ACC112 (cell line): ENCODE measurements at regions not wholly inside any gene's neighbourhood (a gene's known extent, or its start where the extent isn't known, plus 50 kb on each side); places are given as distances from the start of the nearest gene placed in this dataset.

Source experiments
- H2AFZ ChIP-seq: fragments of 200-600 bp; sonication (generic); one replicate; pipeline ENCODE4 v1.6.0; 2017; ENCODE audit warnings: antibody characterized with exemption, low read length; ENCODE audit not compliant: unreplicated experiment
- H3K27ac ChIP-seq: fragments of 200-600 bp; sonication (generic); 2 replicates; pipeline ENCODE4 v1.5.1; 2014; ENCODE audit warnings: low read depth, mild to moderate bottlenecking, antibody characterized with exemption, low read length, moderate library complexity
- H3K27me3 ChIP-seq: fragments of 200-600 bp; sonication (generic); 2 replicates; pipeline ENCODE4 v1.6.1; 2014; ENCODE audit warnings: mild to moderate bottlenecking, antibody characterized with exemption, low read length, moderate library complexity, mixed read lengths; ENCODE audit not compliant: insufficient read depth
- H3K36me3 ChIP-seq: fragments of 200-600 bp; sonication (generic); 2 replicates; pipeline ENCODE4 v1.6.1; 2016; ENCODE audit warnings: mild to moderate bottlenecking, antibody characterized with exemption, low read length, moderate library complexity, mixed read lengths; ENCODE audit not compliant: insufficient read depth
- H3K4me1 ChIP-seq: fragments of 200-600 bp; sonication (generic); one replicate; pipeline ENCODE4 v1.6.1; 2016; ENCODE audit warnings: low read length, mixed read lengths; ENCODE audit not compliant: insufficient read depth, unreplicated experiment, control insufficient read depth
- H3K4me3 ChIP-seq: fragments of 200-600 bp; sonication (generic); 2 replicates; pipeline ENCODE4 v1.5.1; 2014; ENCODE audit warnings: mild to moderate bottlenecking, low read depth, low read length
- H3K79me2 ChIP-seq: fragments of 200-600 bp; sonication (generic); one replicate; pipeline ENCODE4 v1.6.0; 2016; ENCODE audit warnings: low read length; ENCODE audit not compliant: control insufficient read depth, unreplicated experiment, insufficient read depth

DNA sequence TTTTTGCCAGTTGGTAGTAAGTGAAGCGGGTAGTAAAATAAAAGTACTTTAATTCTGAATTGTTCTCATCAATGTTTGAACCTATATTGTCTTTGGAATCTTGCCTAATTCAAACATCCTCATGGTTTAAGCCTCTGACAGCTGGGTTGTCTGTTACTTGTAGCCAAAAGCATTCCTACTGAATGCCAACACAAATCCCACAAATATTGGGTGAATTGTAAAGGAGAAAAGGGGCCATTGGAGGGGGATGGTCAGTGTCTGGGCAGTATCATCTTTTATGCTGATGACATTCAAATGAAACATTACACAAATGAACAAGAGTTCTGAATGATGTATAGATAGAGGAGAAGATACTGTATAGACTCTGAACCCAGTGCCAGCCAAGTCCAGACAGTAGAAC lies 309.5 kb downstream of the OSTF1 start:
- no peaks in the 10 kb centered on the region for H3K4me1 ChIP-seq
- H3K4me3 ChIP-seq, result no peak overlapping the region
- H3K27me3 ChIP-seq, result no peaks in the 10 kb centered on the region
- H3K27ac ChIP-seq, result no peak overlapping the region
- H3K79me2 ChIP-seq, result no peaks in the 10 kb centered on the region
- H3K36me3 ChIP-seq, result no peaks in the 10 kb centered on the region
- H2AFZ ChIP-seq, result no peak overlapping the region

DNA sequence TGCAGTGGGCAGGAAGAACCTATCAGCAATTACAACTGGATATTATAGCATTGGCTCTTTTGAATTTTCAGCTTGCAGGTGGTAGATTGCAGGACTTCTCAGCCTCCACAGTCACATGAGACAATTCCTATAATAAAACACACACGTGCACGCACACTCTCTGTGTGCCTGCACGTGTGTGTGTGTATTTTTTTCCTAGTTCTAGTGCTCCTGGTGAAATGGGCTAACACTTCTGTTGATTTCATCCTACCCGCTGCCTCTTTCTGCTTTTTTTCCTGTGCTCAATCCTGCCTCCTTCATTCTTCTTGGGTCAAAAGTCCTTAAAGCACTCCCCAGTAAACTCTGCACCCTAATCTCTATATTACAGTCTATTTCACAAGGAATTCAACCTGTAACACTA lies 320.1 kb downstream of the OSTF1 start:
- no peak overlapping the region for H2AFZ ChIP-seq
- no peaks in the 10 kb centered on the region for H3K4me1 ChIP-seq
- H3K36me3 ChIP-seq, result no peaks in the 10 kb centered on the region
- H3K27me3 ChIP-seq, result no peaks in the 10 kb centered on the region
- H3K79me2 ChIP-seq, result no peaks in the 10 kb centered on the region
- H3K27ac ChIP-seq, result no peak overlapping the region
- H3K4me3 ChIP-seq, result no peak overlapping the region

DNA sequence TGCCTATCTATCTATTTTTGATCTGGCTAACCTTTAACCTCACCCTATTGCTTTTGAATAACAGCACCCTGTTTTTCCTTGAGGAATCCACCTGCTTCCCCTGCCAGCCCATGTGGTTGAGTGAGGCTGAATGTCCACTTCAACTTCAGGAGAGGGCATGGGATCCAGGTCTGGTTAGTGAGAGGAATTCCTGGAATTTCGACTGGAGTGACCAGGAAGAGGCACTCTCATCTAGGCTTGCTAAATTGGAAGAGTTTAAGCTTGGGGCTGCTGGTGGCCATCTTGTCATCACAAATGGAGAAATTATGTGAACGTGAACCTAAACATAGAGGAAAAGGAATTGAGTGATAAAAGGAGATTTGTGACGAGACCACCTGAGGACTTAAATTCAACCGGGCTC lies 322.1 kb downstream of the OSTF1 start:
- Histone ChIP-seq H3K4me3 (no peak overlapping the region), H3K27ac (no peak overlapping the region), H3K79me2 (no peaks in the 10 kb centered on the region), H3K27me3 (no peaks in the 10 kb centered on the region), H2AFZ (no peak overlapping the region), H3K4me1 (no peaks in the 10 kb centered on the region), H3K36me3 (no peaks in the 10 kb centered on the region)

DNA sequence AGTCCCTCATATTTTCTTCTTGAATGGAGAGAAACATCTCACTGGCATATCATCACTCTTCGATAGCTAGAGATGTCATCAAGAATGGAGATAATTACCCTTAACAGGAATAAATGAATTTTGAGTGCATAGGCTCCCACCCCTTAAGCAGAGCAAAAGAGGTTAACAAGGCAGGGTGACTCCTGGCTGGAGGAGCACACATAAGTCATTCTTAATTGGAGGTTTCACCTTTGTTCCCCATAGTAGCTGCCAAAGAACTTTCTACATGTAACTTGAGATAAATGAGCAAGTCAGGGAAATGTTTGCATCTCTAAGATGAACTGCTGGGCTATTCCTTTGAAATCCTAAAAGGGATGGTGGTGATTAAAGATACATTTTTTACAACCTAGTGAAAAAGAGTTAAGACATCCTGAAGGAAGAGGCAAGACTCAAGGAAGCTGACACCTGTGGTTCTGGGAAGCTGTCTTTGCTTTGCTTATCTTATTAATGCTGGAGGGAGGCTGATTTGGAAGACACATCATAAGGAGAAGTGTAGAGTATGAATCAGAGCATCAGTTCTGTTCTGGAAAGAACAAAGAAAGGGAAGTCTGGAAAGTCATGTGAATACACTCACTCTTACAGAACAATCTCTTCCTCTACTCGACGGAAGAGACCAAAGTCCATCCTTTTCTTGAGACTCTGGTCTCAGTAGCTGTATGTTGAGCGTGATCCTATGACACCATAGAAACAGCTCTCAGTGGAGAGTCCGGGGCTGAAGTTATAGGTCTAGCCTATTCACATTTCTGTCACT lies 326.3 kb downstream of the OSTF1 start:
- H3K4me1 ChIP-seq, result no peaks in the 10 kb centered on the region
- H3K36me3 ChIP-seq, result no peaks in the 10 kb centered on the region
- no peak overlapping the region for H3K27ac ChIP-seq
- no peaks in the 10 kb centered on the region for H3K27me3 ChIP-seq
- no peaks in the 10 kb centered on the region for H3K79me2 ChIP-seq
- no peak overlapping the region for H2AFZ ChIP-seq
- H3K4me3 ChIP-seq, result no peak overlapping the region

DNA sequence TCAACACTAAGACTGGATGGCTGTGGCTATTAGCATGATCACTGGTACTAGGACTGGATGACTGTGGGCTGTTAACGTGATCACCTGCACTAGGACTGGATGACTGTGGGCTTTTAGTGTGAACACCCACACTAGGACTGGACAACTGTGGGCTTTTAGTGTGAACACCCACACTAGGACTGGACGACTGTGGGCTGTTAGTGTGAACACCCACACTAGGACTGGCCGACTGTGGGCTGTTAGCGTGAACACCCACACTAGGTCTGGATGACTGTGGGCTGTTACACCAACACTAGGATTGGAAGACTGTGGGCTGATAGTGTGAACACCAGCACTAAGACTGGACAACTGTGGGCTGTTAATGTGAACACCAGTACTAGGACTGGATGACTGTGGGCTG lies 329.2 kb downstream of the OSTF1 start:
- H3K27me3 ChIP-seq, result no peaks in the 10 kb centered on the region
- H3K4me3 ChIP-seq, result no peak overlapping the region
- no peaks in the 10 kb centered on the region for H3K79me2 ChIP-seq
- H3K27ac ChIP-seq, result no peak overlapping the region
- no peaks in the 10 kb centered on the region for H3K36me3 ChIP-seq
- H3K4me1 ChIP-seq, result no peaks in the 10 kb centered on the region
- no peak overlapping the region for H2AFZ ChIP-seq

DNA sequence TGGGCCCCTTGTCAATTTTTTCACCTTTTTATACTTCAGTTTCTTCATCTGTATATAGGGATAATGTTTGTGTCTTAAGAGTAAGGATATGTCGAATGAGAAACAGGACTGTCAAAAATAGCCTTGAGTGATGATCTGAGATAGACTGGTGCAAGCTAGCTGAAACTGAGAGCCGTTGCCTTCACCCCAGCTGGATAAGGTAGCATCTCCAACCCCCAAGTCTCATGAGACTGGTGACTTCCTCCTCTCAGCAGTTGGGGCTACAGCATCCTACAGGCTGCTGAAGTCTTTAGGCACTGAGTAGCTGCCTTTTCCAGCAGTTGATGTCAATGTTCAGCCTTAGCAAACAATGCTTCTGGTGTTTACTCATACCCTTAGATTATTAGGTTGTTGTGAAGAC lies 330.2 kb downstream of the OSTF1 start:
- no peaks in the 10 kb centered on the region for H3K79me2 ChIP-seq
- no peak overlapping the region for H3K4me3 ChIP-seq
- H3K27ac ChIP-seq, result no peak overlapping the region
- H3K4me1 ChIP-seq, result no peaks in the 10 kb centered on the region
- H3K27me3 ChIP-seq, result no peaks in the 10 kb centered on the region
- H3K36me3 ChIP-seq, result no peaks in the 10 kb centered on the region
- H2AFZ ChIP-seq, result no peak overlapping the region

DNA sequence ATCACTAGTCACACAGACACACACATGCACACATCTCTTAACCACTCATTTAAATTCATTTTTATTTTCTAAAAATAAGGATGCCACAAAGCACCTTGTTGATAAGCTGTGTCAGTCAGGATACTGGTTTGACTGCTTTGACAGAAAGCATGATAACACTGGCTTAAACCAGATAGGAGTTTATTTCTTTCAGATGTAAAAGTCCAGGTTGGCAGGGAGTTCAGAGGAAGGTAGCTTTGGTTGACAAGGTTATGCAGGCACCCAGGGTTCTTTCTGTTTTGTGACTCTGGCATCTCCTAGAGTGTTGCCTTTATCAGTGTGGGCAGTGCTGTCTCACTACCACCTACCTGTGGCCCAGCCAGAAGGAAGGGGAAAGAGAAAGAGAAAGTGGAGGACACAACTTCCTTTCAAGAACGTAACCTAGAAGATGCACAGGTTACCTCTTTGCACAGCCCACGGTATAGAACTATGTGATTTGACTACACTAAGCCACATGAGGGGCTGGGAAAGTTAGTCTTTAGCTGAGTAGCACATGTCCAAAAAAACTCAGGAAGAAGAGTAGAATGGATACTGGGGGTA lies 334.7 kb downstream of the OSTF1 start:
- Histone ChIP-seq H3K36me3 (no peaks in the 10 kb centered on the region), H3K79me2 (no peaks in the 10 kb centered on the region), H3K27me3 (no peaks in the 10 kb centered on the region), H2AFZ (no peak overlapping the region), H3K4me3 (no peak overlapping the region), H3K4me1 (no peaks in the 10 kb centered on the region), H3K27ac (no peak overlapping the region)

DNA sequence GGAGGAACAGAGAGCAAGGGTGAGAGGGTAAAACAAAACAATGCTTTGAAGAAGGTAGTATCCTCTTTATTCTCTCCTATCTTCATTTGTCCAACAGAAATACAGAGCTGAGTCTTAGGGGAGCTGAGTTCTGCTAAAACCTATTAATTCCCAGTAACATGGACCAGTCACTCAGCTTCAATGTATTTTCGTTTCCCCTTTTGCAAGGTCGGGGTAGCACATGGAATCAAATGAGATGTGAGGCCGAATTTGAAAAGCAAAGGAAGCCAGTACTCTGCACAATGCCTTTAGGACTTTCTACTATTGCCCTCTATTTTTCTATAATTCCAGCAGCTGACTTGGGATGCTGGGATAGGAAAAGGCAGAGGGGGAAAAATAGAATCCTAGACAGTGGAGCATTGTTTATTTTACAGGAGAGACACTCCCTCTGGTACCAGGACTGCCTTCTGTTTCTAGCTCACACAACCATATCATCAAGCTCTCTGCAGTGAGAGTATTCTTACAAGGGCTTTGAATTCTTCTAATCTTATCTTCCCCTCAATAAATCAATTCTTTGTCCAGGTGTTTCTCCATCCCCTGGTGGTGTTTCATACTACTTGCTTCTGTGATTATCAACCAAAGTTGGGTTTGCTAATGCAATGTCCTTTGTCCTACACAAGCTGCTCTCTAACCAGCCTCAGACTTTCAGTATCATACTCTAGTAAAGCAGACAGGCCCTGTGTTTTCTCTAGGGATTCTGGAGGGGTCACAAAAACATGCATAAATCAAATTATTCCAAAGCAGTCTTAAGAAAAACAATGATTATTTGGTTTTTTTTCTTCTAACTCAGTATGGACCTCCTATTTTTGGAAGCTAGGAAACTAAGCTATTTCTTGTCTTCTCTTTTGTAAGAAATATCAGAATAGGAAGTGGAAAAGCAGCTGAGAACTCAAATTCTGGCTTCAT lies 341.5 kb downstream of the OSTF1 start:
- H3K4me3 ChIP-seq, result no peak overlapping the region
- H3K36me3 ChIP-seq, result no peaks in the 10 kb centered on the region
- H3K4me1 ChIP-seq, result no peaks in the 10 kb centered on the region
- no peaks in the 10 kb centered on the region for H3K27me3 ChIP-seq
- no peak overlapping the region for H2AFZ ChIP-seq
- no peaks in the 10 kb centered on the region for H3K79me2 ChIP-seq
- no peak overlapping the region for H3K27ac ChIP-seq

DNA sequence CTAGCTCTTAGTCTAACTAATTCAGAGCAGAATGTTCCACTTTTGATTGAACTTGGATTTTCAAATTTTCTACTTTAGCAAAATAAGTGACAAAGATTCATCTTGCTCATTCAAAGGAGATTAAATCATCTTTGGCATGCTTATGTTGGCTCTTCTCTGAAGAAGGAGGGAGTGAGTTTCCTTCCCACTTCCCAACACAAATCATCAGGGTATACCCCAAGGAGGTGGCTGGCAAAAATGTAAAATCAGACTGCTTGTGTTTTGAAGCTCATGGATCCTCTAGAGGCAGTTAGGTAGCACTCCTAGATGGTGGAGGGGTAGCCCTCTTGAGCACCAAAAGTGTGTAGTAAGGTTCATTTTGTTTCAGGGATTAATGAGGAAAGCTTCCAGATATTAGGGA lies 343.1 kb downstream of the OSTF1 start:
- Histone ChIP-seq H2AFZ (no peak overlapping the region), H3K27me3 (no peaks in the 10 kb centered on the region), H3K36me3 (no peaks in the 10 kb centered on the region), H3K4me1 (no peaks in the 10 kb centered on the region), H3K27ac (no peak overlapping the region), H3K79me2 (no peaks in the 10 kb centered on the region), H3K4me3 (no peak overlapping the region)

DNA sequence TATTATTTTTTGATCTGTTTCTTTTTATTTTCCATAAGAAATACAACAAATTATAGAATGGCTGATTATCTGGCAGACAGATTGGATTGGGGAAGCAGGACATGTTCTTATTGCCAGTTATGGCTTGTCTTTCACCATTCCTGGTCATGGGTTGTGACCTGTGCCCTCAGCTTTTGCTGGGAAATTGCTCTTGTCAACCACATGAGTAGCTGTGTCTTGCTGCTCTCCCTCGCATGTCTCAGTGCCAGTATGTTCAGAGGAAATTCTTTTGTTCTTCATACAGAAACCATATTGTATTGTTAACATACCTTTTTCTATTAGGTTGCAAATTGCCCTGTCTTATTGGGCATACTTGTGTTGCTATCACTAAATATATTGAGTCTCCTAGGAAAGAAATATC lies 344.1 kb downstream of the OSTF1 start:
- Histone ChIP-seq H3K27me3 (no peaks in the 10 kb centered on the region), H3K27ac (no peak overlapping the region), H2AFZ (no peak overlapping the region), H3K79me2 (no peaks in the 10 kb centered on the region), H3K4me1 (no peaks in the 10 kb centered on the region), H3K4me3 (no peak overlapping the region), H3K36me3 (no peaks in the 10 kb centered on the region)
